ENCODE measurements at regions not wholly inside any gene's neighbourhood (a gene's known extent, or its start where the extent isn't known, plus 50 kb on each side); places are given as distances from the start of the nearest gene placed in this dataset.

DNA sequence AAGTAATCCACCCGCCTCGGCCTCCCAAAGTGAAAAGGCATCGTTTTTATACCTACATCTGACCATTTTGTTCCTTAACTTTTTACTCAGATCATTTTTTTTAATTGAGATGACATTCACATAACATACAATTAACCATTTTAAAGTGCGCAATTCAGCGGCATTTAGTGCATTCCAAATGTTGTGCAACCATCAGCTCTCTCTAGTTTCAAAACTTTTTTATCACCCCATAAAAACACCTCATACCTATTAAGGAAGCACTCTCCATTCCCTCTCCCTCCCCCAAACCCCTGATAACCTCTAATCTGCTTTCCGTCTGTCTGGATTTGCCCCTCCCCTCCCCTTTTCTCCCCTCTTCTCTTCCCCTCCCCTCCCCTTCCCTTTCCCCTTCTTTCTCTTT, 310.1 kb downstream of the UACA start (continued):
- TF ChIP-seq, protein P1, sequence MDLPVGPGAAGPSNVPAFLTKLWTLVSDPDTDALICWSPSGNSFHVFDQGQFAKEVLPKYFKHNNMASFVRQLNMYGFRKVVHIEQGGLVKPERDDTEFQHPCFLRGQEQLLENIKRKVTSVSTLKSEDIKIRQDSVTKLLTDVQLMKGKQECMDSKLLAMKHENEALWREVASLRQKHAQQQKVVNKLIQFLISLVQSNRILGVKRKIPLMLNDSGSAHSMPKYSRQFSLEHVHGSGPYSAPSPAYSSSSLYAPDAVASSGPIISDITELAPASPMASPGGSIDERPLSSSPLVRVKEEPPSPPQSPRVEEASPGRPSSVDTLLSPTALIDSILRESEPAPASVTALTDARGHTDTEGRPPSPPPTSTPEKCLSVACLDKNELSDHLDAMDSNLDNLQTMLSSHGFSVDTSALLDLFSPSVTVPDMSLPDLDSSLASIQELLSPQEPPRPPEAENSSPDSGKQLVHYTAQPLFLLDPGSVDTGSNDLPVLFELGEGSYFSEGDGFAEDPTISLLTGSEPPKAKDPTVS (IDR thresholded peaks at IDR 0.05; ENCODE audit: low read depth, low read length), result no peak
- TF ChIP-seq NFYB (IDR thresholded peaks at IDR 0.05; ENCODE audit: insufficient read depth, low read depth, low read length), result no peak
- no peak for TF ChIP-seq HDAC6 (IDR thresholded peaks at IDR 0.05; ENCODE audit: unreplicated experiment)
- TF ChIP-seq SMAD1 (IDR thresholded peaks at IDR 0.05; ENCODE audit: low read depth, partially characterized antibody), result no peak
- TF ChIP-seq, protein P2, sequence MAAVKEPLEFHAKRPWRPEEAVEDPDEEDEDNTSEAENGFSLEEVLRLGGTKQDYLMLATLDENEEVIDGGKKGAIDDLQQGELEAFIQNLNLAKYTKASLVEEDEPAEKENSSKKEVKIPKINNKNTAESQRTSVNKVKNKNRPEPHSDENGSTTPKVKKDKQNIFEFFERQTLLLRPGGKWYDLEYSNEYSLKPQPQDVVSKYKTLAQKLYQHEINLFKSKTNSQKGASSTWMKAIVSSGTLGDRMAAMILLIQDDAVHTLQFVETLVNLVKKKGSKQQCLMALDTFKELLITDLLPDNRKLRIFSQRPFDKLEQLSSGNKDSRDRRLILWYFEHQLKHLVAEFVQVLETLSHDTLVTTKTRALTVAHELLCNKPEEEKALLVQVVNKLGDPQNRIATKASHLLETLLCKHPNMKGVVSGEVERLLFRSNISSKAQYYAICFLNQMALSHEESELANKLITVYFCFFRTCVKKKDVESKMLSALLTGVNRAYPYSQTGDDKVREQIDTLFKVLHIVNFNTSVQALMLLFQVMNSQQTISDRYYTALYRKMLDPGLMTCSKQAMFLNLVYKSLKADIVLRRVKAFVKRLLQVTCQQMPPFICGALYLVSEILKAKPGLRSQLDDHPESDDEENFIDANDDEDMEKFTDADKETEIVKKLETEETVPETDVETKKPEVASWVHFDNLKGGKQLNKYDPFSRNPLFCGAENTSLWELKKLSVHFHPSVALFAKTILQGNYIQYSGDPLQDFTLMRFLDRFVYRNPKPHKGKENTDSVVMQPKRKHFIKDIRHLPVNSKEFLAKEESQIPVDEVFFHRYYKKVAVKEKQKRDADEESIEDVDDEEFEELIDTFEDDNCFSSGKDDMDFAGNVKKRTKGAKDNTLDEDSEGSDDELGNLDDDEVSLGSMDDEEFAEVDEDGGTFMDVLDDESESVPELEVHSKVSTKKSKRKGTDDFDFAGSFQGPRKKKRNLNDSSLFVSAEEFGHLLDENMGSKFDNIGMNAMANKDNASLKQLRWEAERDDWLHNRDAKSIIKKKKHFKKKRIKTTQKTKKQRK (IDR thresholded peaks at IDR 0.05; ENCODE audit: low read depth, low read length), result no peak
- TF ChIP-seq YY1 (IDR thresholded peaks at IDR 0.05; ENCODE audit: low read depth, low read length), result no peak

DNA sequence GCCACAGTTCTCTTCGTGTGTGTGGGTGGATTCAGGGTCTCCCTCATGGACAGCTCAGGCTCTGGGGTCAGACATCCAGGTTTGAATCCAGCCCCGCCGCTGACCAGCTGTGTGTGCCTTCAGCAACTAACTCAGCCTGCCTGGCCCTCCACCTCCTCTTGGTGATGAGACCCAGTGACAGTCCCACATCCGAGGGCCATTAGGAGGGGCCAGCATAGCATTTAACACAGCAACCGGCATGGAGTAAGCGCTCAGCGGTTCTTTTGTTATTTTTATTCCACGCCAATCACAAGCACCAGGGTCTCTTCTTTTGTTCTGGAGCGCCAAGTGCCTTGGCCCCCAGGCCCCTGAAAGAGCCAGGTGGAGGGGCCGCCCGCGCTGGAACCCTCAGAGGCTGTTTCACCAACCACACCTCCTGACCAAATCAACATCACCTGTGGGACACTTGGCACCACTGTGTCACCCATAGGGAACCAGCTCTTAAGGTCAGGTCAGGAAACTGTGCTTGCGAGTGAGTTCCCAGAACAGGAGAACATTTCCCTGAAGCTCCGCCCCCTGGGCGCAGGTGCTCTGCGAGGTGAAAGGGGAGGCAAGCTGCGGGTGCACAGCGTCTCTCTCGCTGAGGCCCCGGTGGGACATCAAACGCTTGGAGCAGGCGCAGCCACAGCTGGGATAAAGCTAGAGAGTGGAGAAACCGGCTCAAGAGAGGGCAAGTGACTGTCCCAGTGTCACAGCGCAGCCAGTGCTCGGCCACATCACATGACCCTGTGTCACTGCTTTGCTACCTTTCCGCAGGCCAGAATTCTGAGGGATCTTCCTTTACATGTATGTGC, 311.3 kb downstream of the UACA start:
- H3K9me3 ChIP-seq (replicated peaks; ENCODE audit: control insufficient read depth, insufficient read depth, low read length), result no peaks in the 10 kb centered on the region
- SMC1A ChIA-PET (ENCODE audit: uncharacterized antibody, unreplicated experiment), result no interaction called here
- no peaks in the 10 kb centered on the region for H4K20me1 ChIP-seq (ENCODE audit: control insufficient read depth, insufficient read depth)
- POLR2A ChIA-PET, result no interaction called here
- WGBS (ENCODE audit: insufficient coverage, insufficient replicate concordance, low lambda C conversion rate, missing lambda C conversion rate), result 47% methylated on average over 26 of the region's 26 CpGs
- no peaks in the 10 kb centered on the region for H3K79me2 ChIP-seq (ENCODE audit: control insufficient read depth, insufficient read depth, low read length)
- in situ Hi-C loops (cut with MboI) (no loop called here), intact Hi-C loops (cut with micrococcal nuclease; ENCODE audit: unreplicated experiment) (no loop called here)
- CTCF ChIA-PET, result no interaction called here
- DNase-seq (ENCODE audit: low read depth, low spot score), result no peak
- peaks cover 0 to 6% of the 10 kb centered on the region in 2 experiments; a peak in 2 of 4 replicates for H3K27me3 ChIP-seq (replicated peaks in 1 of 2; ENCODE audit: control insufficient read depth in 2 of 2, insufficient read depth in 2 of 2, low read length in 1 of 2)
- H3K4me3 ChIP-seq, result no peak overlapping the region
- RAD21 ChIA-PET (ENCODE audit: unreplicated experiment), result no interaction called here
- no peak overlapping the region for H3K27ac ChIP-seq (ENCODE audit: control insufficient read depth, insufficient read depth)
- BruUV-seq (replicated peaks), result no TSS peak
- no peaks in the 10 kb centered on the region; the same call in 1 of the 2 replicates for H3K4me1 ChIP-seq (ENCODE audit: control insufficient read depth, insufficient read depth, low read length)
- no peak for ATAC-seq
- H3K4me2 ChIP-seq (ENCODE audit: control insufficient read depth, insufficient read depth), result no peak overlapping the region
- H2AFZ ChIP-seq (ENCODE audit: control insufficient read depth, low read depth, low read length), result no peak overlapping the region
- H3K36me3 ChIP-seq (ENCODE audit: control insufficient read depth in 2 of 2, insufficient read depth in 2 of 2, low read length in 1 of 2), result no peaks in the 10 kb centered on the region
- no peak overlapping the region for H3K9ac ChIP-seq (ENCODE audit: control insufficient read depth, insufficient read depth, low read length)
- no peak for FAIRE-seq
- TF ChIP-seq TCF7 (IDR thresholded peaks at IDR 0.05; ENCODE audit: borderline replicate concordance), result no peak
- TF ChIP-seq, protein P3, sequence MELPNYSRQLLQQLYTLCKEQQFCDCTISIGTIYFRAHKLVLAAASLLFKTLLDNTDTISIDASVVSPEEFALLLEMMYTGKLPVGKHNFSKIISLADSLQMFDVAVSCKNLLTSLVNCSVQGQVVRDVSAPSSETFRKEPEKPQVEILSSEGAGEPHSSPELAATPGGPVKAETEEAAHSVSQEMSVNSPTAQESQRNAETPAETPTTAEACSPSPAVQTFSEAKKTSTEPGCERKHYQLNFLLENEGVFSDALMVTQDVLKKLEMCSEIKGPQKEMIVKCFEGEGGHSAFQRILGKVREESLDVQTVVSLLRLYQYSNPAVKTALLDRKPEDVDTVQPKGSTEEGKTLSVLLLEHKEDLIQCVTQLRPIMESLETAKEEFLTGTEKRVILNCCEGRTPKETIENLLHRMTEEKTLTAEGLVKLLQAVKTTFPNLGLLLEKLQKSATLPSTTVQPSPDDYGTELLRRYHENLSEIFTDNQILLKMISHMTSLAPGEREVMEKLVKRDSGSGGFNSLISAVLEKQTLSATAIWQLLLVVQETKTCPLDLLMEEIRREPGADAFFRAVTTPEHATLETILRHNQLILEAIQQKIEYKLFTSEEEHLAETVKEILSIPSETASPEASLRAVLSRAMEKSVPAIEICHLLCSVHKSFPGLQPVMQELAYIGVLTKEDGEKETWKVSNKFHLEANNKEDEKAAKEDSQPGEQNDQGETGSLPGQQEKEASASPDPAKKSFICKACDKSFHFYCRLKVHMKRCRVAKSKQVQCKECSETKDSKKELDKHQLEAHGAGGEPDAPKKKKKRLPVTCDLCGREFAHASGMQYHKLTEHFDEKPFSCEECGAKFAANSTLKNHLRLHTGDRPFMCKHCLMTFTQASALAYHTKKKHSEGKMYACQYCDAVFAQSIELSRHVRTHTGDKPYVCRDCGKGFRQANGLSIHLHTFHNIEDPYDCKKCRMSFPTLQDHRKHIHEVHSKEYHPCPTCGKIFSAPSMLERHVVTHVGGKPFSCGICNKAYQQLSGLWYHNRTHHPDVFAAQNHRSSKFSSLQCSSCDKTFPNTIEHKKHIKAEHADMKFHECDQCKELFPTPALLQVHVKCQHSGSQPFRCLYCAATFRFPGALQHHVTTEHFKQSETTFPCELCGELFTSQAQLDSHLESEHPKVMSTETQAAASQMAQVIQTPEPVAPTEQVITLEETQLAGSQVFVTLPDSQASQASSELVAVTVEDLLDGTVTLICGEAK (IDR thresholded peaks at IDR 0.05; ENCODE audit: borderline replicate concordance), result no peak
- no peak for TF ChIP-seq POU2F2 (IDR thresholded peaks at IDR 0.05; ENCODE audit: borderline replicate concordance, low read depth, low read length)
- TF ChIP-seq STAT3 (IDR thresholded peaks at IDR 0.05; ENCODE audit: low read depth, low read length), result no peak
- TF ChIP-seq BMI1 (IDR thresholded peaks at IDR 0.05; ENCODE audit: borderline replicate concordance), result no peak
- TF ChIP-seq SUPT20H (IDR thresholded peaks at IDR 0.05; ENCODE audit: borderline replicate concordance, control insufficient read depth, low read depth, low read length), result no peak
